HG02759 (cell line): ENCODE measurements at regions not wholly inside any gene's neighbourhood (a gene's known extent, or its start where the extent isn't known, plus 50 kb on each side); places are given as distances from the start of the nearest gene placed in this dataset.

Experiments used
- ATAC-seq: cut with Tn5 transposase; IDR thresholded peaks from one replicate; pipeline ENCODE4 v1.9.1; 2021; ENCODE audit warnings: mild to moderate bottlenecking, moderate library complexity; ENCODE audit not compliant: unreplicated experiment

DNA sequence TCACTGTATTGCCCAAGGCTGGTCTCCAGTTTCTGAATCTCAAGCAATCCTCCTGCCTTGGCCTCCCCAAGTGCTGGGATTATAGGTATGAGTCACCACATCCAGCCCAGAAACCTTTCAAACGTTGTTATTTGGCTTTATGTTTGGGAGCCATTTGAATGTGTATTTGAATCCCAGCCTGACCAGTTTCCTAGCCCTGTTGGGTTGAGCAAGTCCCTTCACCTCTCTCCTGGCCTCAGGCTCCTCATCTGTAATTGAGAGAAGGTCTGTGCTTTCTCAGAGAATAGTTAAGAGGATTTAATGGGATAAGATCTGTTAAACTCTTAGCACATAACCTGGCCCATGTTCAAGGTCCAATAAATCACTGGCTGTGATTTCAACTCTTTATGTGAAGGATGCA, 385.8 kb upstream of the RBFOX1 start:
- ATAC-seq, result no peak

DNA sequence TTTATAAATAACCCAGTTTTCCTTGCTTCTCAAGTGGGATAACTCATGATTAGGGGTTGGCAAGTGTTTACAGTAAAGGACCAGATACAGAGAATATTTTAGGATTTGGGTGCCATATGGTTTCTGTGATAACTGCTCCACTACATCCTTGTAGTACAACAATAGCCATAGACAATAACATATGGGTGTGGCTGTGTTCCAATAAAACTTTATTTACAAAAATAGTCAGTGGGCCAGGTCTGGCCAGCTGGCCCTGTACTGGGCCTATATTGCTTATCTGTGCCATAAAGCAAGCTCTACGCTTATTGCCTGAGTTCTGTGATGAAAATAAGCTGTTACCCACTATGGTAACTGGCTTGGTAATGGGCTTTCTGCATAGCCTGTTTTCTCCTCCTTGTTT, 386.5 kb upstream of the RBFOX1 start:
- ATAC-seq, result no peak

DNA sequence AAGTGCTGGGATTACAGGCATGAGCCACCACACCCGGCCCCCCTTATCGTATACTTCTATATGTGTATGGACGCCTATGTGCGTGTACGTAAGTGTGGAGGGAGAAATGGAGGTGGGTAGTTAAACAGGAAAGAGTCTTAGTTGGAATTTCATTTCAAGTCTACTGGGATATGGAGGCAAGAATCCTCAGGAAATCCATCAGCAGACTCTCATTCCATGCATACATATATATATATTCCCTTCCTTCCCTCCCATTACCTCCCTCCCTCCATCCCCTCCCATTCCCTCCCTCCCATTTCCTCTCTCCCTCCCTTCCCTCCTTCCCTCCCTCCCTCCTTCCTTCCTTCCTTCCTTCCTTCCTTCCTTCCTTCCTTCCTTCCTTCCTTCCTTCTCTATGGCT, 391.7 kb upstream of the RBFOX1 start:
- ATAC-seq, result no peak

DNA sequence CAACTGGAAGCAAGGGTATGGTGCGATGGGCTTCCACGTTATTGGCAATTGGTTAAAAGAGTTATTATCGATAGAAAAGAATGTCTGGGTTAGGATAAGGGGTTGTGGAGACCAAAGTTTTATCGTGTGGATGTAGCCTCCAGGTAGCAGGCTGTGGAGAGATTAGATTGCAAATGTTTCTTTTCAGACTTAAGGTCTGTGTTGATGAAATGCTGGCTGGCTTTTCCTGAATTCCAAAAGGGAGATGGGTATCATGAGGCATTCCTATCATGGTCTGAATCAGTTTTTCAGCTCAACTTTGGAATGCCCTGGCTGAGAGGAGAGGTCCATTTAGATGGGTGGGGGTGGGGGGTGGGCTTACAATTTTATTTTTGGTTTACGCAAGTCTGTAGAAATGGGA, 395.0 kb upstream of the RBFOX1 start:
- ATAC-seq, result no peak

DNA sequence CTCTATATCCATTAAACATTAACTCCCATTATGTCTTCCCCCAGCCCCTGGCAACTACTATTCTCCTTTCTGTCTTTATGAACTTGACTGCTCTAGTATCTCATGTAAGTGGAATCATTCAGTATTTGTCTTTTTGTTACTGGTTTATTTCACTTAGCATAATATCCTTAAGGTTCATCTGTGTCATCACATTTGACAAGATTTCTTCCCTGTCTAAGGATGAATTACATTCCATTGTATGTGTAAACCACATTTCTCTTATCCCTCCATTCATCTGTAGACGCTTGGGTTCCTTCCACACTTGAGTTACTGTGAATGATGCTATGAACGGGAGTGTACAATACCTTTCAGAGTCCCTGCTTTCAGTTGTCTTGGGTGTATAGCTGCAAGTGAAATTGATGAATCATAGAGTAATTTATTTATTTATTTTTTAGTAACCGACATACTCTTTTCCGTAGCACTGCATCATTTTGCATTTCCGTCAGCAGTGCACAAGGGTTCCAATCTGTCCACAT, 399.7 kb upstream of the RBFOX1 start:
- ATAC-seq, result no peak

GRCh38 chr16:6929868-6930267, 402.8 kb upstream of the RBFOX1 start:
- no peak for ATAC-seq

DNA sequence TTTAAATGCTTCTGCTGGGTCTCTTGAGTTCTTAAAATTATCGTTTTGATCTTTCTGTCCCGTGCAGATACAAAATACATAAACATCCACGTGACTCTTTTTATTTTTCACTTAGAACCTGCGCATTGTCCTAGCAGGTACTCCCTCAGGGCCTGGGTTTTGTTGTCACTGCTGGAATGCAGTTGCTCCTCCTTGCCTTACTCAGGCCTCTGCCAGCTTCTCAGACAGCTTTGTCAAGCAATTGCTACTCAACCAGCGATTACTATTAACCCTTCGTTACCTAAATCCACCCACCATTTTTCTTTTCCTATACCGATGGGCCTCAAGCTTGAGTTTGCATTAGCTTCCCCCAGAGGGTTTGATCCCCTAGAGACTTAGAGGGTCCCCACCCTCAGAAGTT, 405.9 kb upstream of the RBFOX1 start:
- ATAC-seq, result no peak

GRCh38 chr16:6926341-6926740, 406.3 kb upstream of the RBFOX1 start:
- ATAC-seq, result no peak

DNA sequence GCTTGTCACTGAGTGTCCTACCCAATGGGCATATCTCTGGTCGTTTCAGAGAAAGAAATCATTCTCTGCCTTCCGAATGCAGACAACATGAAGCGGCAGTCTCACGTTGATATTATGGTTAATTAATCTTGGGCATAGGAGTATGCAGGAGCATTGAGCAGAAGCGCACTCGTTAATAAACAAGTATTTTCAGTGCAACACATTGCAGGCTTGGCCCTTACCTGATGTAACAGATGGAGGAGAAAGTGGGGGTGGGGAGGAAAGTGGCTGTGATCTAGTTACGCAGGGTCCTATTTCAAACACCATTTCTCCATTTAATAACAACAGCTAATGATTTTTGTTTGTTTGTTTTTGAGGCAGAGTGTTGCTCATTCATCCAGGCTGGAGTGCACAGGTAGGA, 414.0 kb upstream of the RBFOX1 start:
- ATAC-seq, result no peak

DNA sequence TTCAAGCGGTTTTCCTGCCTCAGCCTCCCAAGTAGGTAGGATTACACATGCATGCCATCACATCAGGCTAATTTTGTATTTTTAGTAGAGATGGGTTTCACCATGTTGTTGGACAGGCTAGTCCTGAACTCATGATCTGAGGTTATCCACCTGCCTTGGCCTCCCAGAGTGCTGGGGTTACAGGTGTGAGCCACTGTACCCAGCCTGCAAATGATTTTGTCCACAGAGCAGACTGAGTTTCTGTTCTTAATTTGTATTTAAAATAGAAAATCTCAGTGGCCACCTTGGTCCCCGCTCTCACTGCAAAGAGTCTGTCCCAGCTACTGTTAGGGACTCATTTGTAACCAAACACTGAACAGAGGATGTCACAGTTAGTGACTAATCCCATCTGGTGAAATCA, 415.7 kb upstream of the RBFOX1 start:
- ATAC-seq, result no peak

- ATAC-seq, result no peak
These were observed 419.1 kb upstream of the RBFOX1 start for GRCh38 chr16:6913566-6913965.

- ATAC-seq, result no peak
These were observed 422.3 kb upstream of the RBFOX1 start for GRCh38 chr16:6910301-6910700.

DNA sequence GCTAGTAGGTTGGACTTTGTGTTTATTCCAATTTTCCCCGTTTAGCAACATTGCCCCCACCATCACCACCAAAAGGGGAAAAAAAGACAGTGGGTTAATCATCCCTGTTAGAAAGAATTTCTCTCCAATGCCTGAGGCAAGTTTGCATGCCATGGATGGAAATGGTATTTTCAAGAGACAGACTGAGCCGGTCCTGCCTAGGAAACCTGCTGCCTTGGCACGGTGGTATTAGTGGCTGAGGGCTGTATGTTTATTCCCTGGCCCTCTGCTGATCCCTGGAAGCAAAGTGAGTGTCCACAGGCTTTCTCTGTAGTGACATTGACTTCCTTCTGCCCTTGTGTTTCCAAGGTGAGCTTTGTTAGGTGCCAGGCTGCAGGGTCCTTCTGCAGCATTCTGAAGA, 427.0 kb upstream of the RBFOX1 start:
- ATAC-seq, result no peak

DNA sequence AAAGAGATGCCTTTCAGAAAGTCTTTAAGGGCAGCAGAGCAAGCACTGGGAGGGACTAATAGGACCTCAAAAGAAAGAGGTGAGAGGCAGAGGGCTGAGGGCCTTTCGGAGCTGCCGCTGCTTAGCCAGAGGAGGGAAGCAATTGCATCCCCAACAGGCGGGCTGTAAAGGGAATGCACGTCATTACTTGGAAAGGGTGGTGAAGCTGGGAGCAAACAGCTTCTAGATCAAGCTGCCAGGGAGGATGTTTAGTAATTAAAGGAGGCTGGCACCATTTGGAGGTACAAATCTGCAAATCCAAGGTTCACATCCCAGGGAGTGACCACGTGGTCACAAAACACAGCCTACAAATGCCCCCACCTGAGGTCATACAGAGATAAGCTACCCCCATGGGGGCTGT, 429.0 kb upstream of the RBFOX1 start:
- no peak for ATAC-seq

- ATAC-seq, result no peak
These were observed 433.7 kb upstream of the RBFOX1 start for GRCh38 chr16:6898896-6899295.

DNA sequence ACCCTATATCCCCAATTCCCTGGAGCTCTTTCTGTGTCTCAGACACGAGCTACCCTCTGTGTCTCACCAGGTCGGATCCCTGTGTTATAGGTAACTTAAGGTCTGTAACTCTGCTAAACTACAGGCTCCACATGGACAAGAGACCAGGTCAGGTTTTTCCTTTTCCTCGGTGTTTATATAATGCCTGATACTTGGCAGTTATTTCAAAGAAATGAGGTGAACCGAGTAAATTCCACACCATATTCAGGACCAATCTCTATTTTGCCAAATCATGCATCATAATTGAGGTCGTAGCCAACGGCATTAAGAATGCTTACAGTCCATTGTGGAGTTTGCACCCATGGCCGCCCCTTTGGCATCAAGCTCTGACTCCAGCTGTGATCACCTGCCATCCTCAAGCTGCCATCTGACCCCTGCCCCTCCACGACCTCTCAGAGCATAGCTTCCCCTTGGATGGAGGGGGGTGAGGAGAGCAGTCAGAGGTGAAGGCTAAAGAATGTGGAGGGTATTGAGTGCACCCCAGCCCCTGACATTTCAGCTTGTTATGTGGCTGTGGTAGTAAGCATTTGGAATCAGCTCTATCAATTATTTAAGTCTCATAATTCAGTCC, 434.7 kb upstream of the RBFOX1 start:
- ATAC-seq, result no peak

- ATAC-seq, result no peak
These were observed 439.7 kb upstream of the RBFOX1 start for GRCh38 chr16:6892966-6893365.

DNA sequence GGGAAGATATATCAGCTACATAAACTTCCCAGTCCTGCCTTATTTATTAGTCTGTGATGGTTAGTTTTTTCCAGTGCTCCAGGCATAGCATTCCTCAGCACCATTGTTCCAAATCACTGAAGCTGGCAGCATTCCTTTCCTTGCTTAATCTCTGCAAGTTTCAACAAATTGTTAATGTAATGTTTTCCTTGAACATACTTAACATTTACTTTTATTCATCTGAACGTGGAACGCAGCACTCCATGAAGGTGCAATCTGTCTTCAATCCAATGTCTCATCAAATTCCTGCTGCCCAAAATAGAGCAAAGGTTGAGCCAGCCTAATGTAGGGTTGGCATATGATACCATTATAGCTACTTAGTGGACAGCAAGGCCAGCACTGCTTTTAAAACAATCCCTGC, 441.1 kb upstream of the RBFOX1 start:
- ATAC-seq, result no peak

DNA sequence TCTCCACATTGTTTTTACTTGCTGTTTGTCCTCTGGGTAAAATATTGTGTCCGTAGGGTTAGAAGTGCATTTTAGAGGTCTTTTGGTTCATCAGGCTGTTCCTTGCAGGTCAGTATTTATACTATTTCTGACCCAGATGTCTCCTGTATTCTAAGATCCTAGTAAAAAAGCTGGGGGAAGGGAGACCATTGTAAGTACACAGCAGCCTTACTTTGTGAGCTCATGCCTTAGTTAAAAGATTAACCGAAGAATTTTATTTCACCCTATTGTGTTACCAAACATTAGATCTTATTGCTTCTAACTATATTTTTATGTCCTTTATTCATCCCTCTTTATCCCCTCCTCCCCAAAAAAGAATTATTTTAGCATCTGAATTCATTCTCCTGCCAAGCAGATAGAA, 444.1 kb upstream of the RBFOX1 start:
- ATAC-seq, result no peak

DNA sequence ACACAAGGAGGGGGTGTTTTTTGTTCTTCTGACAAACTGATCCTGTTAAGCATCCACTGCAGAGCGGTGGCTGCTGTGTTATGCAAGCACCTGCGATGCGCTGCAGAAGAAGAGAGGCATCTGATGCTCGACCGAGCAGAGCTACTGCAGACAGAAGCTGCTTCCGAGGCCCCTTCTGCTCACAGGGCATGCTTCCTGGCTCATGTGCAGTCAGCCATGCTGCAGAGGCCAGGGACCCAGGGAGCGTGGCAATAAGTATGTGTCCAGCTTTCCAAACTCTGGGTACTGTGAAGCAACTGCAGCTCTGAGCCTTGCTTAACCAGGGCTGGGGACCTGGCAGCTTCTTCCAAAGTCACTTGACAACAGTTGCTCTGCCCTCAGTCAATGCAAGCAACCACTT, 448.6 kb upstream of the RBFOX1 start:
- ATAC-seq, result no peak

DNA sequence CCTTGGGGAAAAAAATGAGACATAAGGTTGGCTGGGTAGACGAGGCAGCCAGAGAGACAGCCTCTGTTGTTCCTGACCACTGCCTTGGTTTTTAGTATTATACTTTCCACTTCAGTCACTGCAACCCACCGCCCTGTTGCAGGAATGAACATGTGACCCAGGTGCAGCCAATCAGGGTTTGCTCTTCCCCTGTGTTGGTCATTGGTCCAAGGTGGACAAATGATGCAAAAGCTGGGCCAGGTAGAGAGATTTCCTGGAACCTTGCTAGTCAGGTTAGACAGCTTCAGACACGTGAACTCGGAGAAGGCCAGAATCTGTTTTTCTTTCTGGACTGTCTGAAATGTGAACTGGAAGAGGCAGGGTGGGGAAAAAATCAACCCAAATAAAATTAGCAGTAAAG, 452.4 kb upstream of the RBFOX1 start:
- ATAC-seq, result no peak

DNA sequence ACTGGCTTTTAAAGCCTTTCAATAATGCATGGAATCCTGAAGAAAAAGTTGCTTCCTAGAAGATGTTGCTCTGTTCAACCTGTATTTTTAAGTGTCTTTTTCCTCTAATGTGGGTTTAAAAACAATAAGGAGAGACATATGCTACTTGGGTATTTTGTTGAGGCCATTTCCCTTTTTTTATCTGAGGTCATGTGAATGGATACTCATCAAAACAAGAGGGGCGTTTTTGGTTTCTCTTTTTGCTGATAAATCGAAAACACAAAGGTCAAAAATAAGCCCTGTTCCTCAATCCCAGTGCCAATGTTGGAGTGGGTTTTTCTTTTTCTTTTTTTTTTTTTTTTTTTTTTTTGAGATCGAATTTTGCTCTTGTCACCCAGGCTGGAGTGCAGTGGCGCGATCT, 468.0 kb upstream of the RBFOX1 start:
- no peak for ATAC-seq

DNA sequence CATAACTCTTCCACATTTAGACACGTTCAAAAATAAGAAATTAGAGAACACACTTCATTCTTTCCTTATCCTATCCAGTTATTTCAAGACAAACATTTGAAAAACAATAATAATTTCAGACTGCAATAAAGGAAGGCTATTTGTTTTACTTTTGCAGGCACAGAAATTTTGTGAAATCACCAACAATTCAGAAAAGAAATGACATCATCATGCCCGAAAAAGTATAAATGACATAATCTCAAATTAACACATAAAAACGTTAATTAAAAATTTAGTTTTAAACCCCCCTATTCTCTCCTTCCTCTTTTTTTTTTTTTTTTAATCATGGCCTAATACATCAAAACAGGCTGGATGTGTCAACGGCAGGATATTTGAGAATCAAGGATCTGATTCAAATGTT, 468.4 kb upstream of the RBFOX1 start:
- ATAC-seq, result no peak
